ENCODE measurements at regions not wholly inside any gene's neighbourhood (a gene's known extent, or its start where the extent isn't known, plus 50 kb on each side); places are given as distances from the start of the nearest gene placed in this dataset.
"Not testable (repeated sequence)": the region's sequence is repeated elsewhere in the genome, so short reads cannot be mapped to it uniquely, and the experiment has no call there.

DNA sequence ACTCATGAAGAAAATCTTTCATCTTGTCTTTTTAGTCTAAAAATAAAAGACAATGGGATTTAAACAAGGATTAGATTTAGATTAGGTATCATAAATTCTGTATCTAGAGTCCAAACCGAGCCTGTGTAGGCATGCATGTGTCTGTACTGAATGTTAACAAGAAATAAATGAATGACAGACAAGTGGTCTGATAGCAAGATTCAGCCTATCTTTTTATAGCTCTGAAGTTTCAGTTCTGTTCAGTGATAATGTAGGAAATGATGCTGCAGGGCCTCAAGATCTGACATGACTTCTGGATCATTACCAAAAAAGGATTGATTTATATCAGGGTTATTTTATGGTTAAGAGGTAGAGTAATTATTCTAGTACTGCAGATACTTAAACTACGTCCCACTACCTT, 137.0 kb upstream of the ATP5MC3 start:
- no peak for DNase-seq

- DNase-seq, result no peak
Observed at GRCh38 chr2:175317751-175318150, 136.2 kb upstream of the ATP5MC3 start.

DNA sequence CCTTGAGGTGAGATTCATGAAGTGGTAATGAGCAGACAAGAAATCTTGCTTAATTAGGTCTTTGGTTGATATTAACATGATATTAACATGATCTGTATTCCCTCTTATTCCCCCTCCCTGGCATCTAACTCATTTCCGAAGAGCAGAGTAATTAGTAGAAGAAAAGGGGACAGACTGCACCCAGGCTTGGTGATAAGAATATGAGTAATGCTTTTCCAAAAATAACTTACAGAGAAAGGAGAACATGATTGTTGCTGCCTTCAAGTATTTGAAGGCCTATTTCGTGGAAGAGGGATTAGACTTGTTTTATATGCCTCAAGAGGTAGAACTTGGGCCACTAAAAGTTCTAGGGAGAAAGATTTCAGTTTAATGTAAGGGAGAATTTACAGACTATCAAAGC, 130.6 kb upstream of the ATP5MC3 start:
- DNase-seq, result no peak

DNA sequence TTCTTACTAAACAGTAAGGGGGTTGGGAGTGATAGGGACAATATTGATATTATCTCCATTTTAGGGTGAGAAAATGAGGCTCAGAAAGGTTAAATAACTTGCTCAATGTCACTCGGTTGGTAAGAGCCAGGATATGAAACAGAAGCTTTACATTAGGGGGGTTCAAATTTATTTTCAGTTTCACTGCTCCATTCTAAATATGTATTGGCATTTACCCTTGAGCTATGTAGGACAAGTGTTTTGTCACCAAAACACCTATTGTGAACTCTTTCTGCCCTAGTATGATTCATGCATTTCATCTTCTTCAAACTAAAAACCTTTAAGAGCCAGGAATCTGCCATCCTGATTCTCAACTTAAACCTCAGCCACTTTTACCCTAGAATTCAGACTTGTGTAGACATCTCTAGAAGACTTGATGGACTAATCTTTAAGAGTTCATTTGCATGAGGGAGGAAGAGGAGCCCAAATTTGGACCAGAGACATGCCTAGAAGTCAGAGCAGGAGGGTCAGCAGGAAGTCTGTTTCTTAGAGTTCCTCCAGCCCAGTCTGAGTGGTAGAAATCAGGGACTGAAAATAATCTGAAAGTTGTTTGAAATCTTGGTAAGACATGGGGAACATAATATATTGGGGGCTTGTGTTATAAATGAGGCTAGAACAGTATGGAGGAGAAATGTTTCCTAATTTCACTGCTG, 129.4 kb upstream of the ATP5MC3 start:
- DNase-seq, result no peak

DNA sequence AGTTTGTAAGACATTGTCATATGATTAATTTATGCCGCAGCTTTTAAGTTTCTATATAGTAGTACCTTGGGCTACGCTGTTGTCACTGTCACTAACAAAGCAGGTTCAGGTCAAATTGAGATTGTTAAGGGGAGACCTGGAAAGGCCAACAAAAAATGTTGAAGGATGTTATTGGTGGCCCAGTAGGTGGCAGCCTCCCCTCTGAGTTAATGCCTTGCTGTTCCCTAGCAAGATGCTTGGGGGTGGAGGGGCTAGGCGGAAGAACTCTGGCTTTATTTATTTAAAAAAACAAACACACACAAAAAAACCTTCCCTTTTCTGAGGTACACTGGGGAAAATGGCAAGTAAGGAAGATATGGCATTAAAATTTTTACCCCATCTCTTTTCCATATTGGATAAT, 128.3 kb upstream of the ATP5MC3 start:
- peak in 1 of 5 experiments; percentile 23 for DNase-seq

GRCh38 chr2:175308005-175308404, 126.5 kb upstream of the ATP5MC3 start:
- no peak for DNase-seq

DNA sequence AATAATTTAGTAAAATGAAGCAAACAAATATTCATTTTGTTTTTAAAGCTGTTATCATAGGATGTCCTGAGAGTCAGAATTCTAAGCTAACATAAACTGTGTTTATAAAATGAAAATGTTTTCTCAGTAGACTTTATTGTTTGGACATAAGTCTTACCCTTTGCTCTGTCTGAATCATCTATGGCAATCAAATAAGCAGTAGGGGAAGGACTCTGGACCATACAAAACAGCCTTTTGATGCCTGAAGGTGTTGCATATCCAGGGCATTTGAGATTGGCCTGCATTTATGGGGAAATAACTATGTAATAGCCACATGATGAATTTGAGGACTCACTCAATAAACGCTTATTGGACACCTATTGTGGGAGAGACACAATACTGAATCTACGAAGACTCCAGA, 123.0 kb upstream of the ATP5MC3 start:
- no peak for DNase-seq

DNA sequence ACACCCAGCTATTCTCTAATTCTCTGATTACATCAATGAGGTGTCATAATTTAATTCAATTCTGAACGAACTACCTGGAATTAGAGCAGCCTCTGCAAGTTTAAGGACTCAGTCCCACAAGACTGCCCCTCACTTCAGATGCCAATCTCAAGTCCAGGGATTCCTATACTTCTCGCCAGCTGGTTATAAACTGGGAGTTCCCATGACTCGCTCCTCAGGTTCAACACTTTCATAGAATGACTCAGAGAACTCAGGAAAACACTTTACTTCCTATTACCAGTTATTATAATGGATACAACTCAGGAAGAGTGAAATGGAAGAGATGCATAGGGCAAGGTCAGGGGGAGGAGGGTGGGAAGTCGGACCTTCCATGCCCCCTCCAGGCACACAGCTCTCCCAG, 112.3 kb upstream of the ATP5MC3 start:
- no peak for DNase-seq

- no peak for DNase-seq
Observed at GRCh38 chr2:175293195-175293594, 111.7 kb upstream of the ATP5MC3 start.

- no peak for DNase-seq
Observed at GRCh38 chr2:175282886-175283285, 101.4 kb upstream of the ATP5MC3 start.

DNA sequence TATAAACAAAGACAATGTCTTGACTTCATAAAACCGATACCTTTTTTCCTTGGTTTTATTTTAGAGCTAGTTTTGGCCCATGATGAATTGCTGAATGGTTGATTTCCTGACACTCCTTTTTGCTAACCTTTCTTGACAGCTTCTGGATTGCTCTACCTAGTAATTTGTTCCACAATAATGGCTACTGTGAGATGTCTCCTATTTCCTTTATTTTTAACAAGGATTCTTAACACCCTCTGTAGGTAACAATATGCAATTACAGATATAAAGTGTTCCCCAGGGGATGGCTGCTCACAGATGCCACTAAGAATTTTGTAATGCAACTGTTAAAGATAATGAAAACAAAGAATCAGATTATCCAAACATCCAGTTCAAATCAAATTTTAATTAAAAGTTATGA, 100.8 kb upstream of the ATP5MC3 start:
- DNase-seq, result peak in 1 of 5 experiments; percentile 56

DNA sequence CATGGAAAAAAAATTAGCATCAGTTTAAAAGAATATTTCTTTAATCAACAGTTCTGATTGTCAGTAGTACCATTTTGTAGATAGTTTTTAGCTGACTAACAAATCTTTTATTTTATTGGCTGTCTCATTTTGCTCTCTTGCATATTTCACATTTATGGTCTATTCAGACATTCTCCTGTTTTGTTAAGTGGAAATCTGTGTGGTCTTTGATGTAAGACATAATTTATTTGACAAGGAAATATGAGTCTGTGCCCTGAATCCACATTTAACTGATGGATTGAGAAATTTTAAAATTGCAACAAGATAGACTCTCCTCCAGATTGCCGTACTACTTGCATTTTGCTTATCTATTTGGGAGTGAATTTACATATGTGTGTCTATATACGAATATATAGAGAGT, 96.3 kb upstream of the ATP5MC3 start:
- no peak for DNase-seq

GRCh38 chr2:175275539-175275938, 94.0 kb upstream of the ATP5MC3 start:
- no peak for DNase-seq

- no peak for DNase-seq
Observed at GRCh38 chr2:175259164-175259563, 77.7 kb upstream of the ATP5MC3 start.

DNA sequence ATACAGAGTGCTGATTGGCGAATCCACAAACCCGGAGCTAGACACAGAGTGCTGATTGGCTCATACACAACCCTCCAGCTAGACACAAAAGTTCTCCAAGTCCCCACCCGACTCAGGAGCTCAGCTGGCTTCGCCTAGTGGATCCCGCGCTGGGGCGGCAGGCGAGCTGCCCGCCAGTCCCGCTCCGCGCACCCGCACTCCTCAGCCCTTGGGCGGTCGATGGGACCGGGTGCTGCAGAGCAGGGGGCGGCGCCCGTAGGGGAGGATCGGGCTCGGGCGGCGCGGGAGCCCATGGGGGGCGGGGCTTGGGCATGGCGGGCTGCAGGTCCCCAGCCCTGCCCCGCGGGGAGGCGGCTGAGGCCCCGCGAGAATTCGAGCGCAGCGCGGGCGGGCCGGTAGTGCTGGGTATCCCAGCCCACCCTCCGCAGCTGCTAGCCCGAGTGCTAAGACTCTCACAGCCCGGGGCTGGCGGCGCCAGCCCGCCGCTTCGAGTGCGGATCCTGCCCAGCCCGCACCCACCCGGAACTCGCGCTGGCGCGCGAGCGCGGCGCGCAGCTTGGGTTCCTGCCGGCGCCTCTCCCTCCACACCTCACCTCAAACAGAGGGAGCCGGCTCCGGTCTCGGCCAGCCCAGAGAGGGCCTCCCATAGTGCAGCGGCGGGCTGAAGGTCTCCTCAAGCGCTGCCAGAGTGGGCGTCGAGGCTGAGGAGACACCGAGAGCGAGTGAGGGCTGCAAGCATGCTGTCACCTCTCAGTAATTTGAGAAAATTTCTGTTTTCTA, 75.5 kb upstream of the ATP5MC3 start:
- DNase-seq, result no peak

GRCh38 chr2:175256391-175256790, 74.9 kb upstream of the ATP5MC3 start:
- not testable (repeated sequence) for DNase-seq

GRCh38 chr2:175253871-175254270, 72.4 kb upstream of the ATP5MC3 start:
- no peak for DNase-seq

- DNase-seq, result peak in 1 of 5 experiments; percentile 43
Observed at GRCh38 chr2:175251425-175252041, 70.0 kb upstream of the ATP5MC3 start.

GRCh38 chr2:175247159-175247558, 65.6 kb upstream of the ATP5MC3 start:
- DNase-seq, result peak in 1 of 5 experiments; percentile 18

DNA sequence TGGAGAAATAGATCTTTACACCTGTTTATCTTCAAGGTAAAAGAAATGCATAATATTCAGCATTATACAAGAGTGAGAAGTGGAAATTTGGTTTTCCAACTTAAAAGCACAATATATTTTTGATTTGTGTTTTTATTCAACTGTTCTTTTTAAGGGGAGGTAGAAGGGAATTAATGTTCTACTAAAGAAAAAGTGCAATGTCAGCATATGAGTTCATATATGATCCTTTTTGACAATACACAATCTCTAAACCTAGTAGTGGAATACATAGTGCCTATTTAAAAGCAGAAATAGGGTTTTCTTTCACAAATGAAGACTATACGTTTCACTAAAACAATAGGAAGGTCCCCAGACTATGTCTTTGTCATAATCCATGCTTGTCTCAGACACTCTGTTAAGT, 63.2 kb upstream of the ATP5MC3 start:
- DNase-seq, result no peak

DNA sequence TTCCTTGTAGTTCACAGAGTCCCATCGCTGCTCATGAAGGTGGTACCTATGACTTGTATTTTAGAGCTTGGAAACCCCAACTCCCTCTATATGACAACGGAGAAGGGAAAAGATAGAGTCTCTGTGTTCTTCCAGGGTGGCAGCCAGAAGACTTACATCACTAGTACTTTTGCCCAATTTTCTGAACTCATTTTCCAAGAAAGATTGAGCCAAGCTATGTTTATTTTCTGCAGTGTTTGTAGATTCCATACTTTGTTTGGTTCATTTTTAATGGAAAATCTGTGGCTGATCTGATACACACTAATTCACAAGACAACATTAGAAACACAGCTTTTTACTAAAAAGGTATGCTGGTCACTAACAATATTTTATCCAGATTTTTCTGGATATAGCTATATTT, 60.2 kb upstream of the ATP5MC3 start:
- no peak for DNase-seq

- not testable (repeated sequence) for DNase-seq
Observed at GRCh38 chr2:175240033-175240432, 58.5 kb upstream of the ATP5MC3 start.

GRCh38 chr2:175236930-175237329, 55.4 kb upstream of the ATP5MC3 start:
- no peak for DNase-seq

DNA sequence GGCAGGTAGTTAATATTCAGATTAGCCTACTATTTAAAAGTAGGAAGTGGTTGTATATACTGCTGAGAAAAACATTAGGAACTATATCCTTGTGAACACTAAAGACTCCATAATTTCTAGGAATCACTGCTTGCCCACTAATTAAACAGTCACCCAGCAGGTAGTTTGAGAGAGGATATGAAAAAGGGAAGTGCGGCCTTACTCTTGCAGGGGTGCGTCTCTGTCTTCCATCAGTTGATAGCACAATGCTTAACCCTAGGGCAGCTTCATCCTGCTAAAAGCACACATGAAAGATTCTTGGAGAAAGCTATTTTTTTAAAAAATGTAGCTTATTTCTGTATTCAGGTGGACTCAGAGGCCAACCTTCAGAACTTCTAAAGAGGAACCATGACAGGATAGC, 53.1 kb upstream of the ATP5MC3 start:
- no peak for DNase-seq

Measured in T-helper 2 cell (primary cell).